SK-N-SH treated with all-trans-retinoic acid at 6 μM for 48 hours (cell line): ENCODE measurements at regions not wholly inside any gene's neighbourhood (a gene's known extent, or its start where the extent isn't known, plus 50 kb on each side); places are given as distances from the start of the nearest gene placed in this dataset.
"Not testable (repeated sequence)": the region's sequence is repeated elsewhere in the genome, so short reads cannot be mapped to it uniquely, and the experiment has no call there.

Experiments
- ATAC-seq: fragments of 200-7000 bp; cut with Tn5 transposase; 3 replicates; pipeline ENCODE4 v1.9.1; 2020; ENCODE audit warnings: mild to moderate bottlenecking, moderate library complexity
- ARNTL ChIP-seq: fragments of 450-650 bp; formaldehyde crosslinking; IDR thresholded peaks from 2 replicates; pipeline ENCODE4 v1.5.0; 2020; ENCODE audit warnings: low read depth, mild to moderate bottlenecking, moderate library complexity, borderline replicate concordance
- BACH2 ChIP-seq: fragments of 250-450 bp; sonication (Bioruptor Pico); IDR thresholded peaks from 2 replicates; pipeline ENCODE4 v1.9.0; 2021; ENCODE audit warnings: mild to moderate bottlenecking, borderline replicate concordance
- CREB5 ChIP-seq: fragments of 250-450 bp; sonication (Bioruptor Pico); IDR thresholded peaks from 2 replicates; pipeline ENCODE4 v1.5.1; 2020; ENCODE audit warnings: low read depth, mild to moderate bottlenecking, moderate library complexity
- CSDC2 ChIP-seq: fragments of 250-450 bp; sonication (Bioruptor Pico); IDR thresholded peaks from 2 replicates; pipeline ENCODE4 v1.5.0; 2020; ENCODE audit warnings: mild to moderate bottlenecking, moderate library complexity
- CSRNP3 ChIP-seq: fragments of 250-450 bp; sonication (Bioruptor Pico); IDR thresholded peaks from 2 replicates; pipeline ENCODE4 v1.5.1; 2021; ENCODE audit warnings: mild to moderate bottlenecking, moderate library complexity
- ESRRG ChIP-seq: fragments of 250-450 bp; sonication (Bioruptor Pico); IDR thresholded peaks from 2 replicates; pipeline ENCODE4 v1.6.1; 2021; ENCODE audit warnings: mild to moderate bottlenecking
- GLIS3 ChIP-seq: fragments of 250-450 bp; sonication (Bioruptor Pico); IDR thresholded peaks from 2 replicates; pipeline ENCODE4 v1.5.0; 2020; ENCODE audit warnings: mild to moderate bottlenecking, moderate library complexity
- OSR1 ChIP-seq: fragments of 250-450 bp; sonication (Bioruptor Pico); IDR thresholded peaks from 2 replicates; pipeline ENCODE4 v1.8.0; 2022; ENCODE audit warnings: moderate library complexity, mild to moderate bottlenecking, inconsistent platforms
- PATZ1 ChIP-seq: fragments of 250-450 bp; sonication (Bioruptor Pico); IDR thresholded peaks from 2 replicates; pipeline ENCODE4 v1.8.0; 2020; ENCODE audit warnings: mild to moderate bottlenecking, moderate library complexity, borderline replicate concordance
- POU6F1 ChIP-seq: fragments of 250-450 bp; sonication (Bioruptor Pico); IDR thresholded peaks from 2 replicates; pipeline ENCODE4 v1.8.0; 2021; ENCODE audit warnings: low read depth, mild to moderate bottlenecking, moderate library complexity, borderline replicate concordance
- PPARA ChIP-seq: fragments of 250-450 bp; sonication (Bioruptor Pico); IDR thresholded peaks from 2 replicates; pipeline ENCODE4 v1.5.0; 2020; ENCODE audit warnings: mild to moderate bottlenecking, borderline replicate concordance
- RARB ChIP-seq: fragments of 250-450 bp; sonication (Bioruptor Pico); IDR thresholded peaks from 2 replicates; pipeline ENCODE4 v1.8.0; 2021; ENCODE audit warnings: mild to moderate bottlenecking, moderate library complexity
- SNAI2 ChIP-seq: fragments of 250-450 bp; sonication (Bioruptor Pico); IDR thresholded peaks from 2 replicates; pipeline ENCODE4 v1.5.0; 2020; ENCODE audit warnings: mild to moderate bottlenecking, moderate library complexity
- TCF4 ChIP-seq: fragments of 250-450 bp; sonication (Bioruptor Pico); IDR thresholded peaks from 2 replicates; pipeline ENCODE4 v1.8.0; 2021; ENCODE audit warnings: mild to moderate bottlenecking, moderate library complexity, borderline replicate concordance
- TOX ChIP-seq: fragments of 250-450 bp; sonication (Bioruptor Pico); IDR thresholded peaks from 2 replicates; pipeline ENCODE4 v1.8.0; 2021; ENCODE audit warnings: mild to moderate bottlenecking, moderate library complexity, borderline replicate concordance
- TSHZ2 ChIP-seq: fragments of 250-450 bp; sonication (Bioruptor Pico); IDR thresholded peaks from 2 replicates; pipeline ENCODE4 v1.5.0; 2020; ENCODE audit warnings: mild to moderate bottlenecking, moderate library complexity
- ZC3H10 ChIP-seq: fragments of 250-450 bp; sonication (Bioruptor Pico); IDR thresholded peaks from 2 replicates; pipeline ENCODE4 v1.5.1; 2021; ENCODE audit warnings: mild to moderate bottlenecking, moderate library complexity
- ZFP30 ChIP-seq: fragments of 450-650 bp; formaldehyde crosslinking; IDR thresholded peaks from 2 replicates; pipeline ENCODE4 v1.5.0; 2022; ENCODE audit warnings: mild to moderate bottlenecking, moderate library complexity
- ZNF565 ChIP-seq: fragments of 450-650 bp; formaldehyde crosslinking; conservative IDR thresholded peaks from 2 replicates; pipeline ENCODE4 v1.5.0; 2020; ENCODE audit warnings: low read depth, mild to moderate bottlenecking, moderate library complexity
- ZNF70 ChIP-seq: fragments of 450-650 bp; formaldehyde crosslinking; IDR thresholded peaks from 2 replicates; pipeline ENCODE4 v1.5.0; 2020; ENCODE audit warnings: mild to moderate bottlenecking, moderate library complexity
- ZNF8 ChIP-seq: fragments of 450-650 bp; formaldehyde crosslinking; IDR thresholded peaks from 2 replicates; pipeline ENCODE4 v1.5.0; 2020; ENCODE audit warnings: mild to moderate bottlenecking, moderate library complexity

GRCh38 chr7:131157530-131158243 is 170.0 kb upstream of the MKLN1 start:
- peak; percentile 76 for ATAC-seq
- TF ChIP-seq ARNTL (CRISPR knock-in tag) (no peak), ZC3H10 (CRISPR knock-in tag) (no peak), OSR1 (CRISPR knock-in tag) (no peak), ZNF70 (no peak), BACH2 (no peak), SNAI2 (CRISPR knock-in tag) (no peak), CREB5 (no peak), PATZ1 (no peak), TOX (CRISPR knock-in tag) (no peak), GLIS3 (CRISPR knock-in tag) (no peak), TSHZ2 (no peak), ZNF8 (CRISPR knock-in tag) (no peak), RARB (CRISPR knock-in tag) (no peak), CSRNP3 (no peak)
- TF ChIP-seq, all 23 proteins: peak for 0

- not testable (repeated sequence) for ATAC-seq
Measured at GRCh38 chr7:131158244-131158636, 169.4 kb upstream of the MKLN1 start.

GRCh38 chr7:131159961-131160361 is 167.7 kb upstream of the MKLN1 start:
- TF ChIP-seq ZFP30 (CRISPR knock-in tag): no peak
- TF ChIP-seq, all 23 proteins: peak for 0
- no peak for ATAC-seq

- no peak for TF ChIP-seq CSDC2 (CRISPR knock-in tag)
- TF ChIP-seq ZC3H10 (CRISPR knock-in tag): no peak
- TF ChIP-seq CSRNP3: no peak
- TF ChIP-seq ARNTL (CRISPR knock-in tag): no peak
- TF ChIP-seq ESRRG: no peak
- no peak for TF ChIP-seq POU6F1 (CRISPR knock-in tag)
- TF ChIP-seq TCF4: no peak
- TF ChIP-seq ZNF565 (CRISPR knock-in tag): no peak
- TF ChIP-seq PATZ1: no peak
- TF ChIP-seq SNAI2 (CRISPR knock-in tag): no peak
- TF ChIP-seq PPARA (CRISPR knock-in tag): no peak
- TF ChIP-seq RARB (CRISPR knock-in tag): no peak
- TF ChIP-seq ZNF70: no peak
- TF ChIP-seq OSR1 (CRISPR knock-in tag): no peak
- TF ChIP-seq ZFP30 (CRISPR knock-in tag): no peak
- ATAC-seq: no peak
Measured at GRCh38 chr7:131161103-131161502, 166.6 kb upstream of the MKLN1 start.
